Lower leg skin (tissue), 3 donors: ENCODE measurements at regions not wholly inside any gene's neighbourhood (a gene's known extent, or its start where the extent isn't known, plus 50 kb on each side); places are given as distances from the start of the nearest gene placed in this dataset.

Source experiments
- POLR2A ChIP-seq, 2 donors: fragments of 450-650 bp; IDR thresholded peaks; one replicate each; pipeline ENCODE4 v1.6.1; 2016 to 2017; ENCODE audit warnings: antibody characterized with exemption in 2 of 2, mild to moderate bottlenecking in 1 of 2, moderate library complexity in 1 of 2
- TF ChIP-seq, protein P1 (sequence below), 3 donors: fragments of 450-650 bp; IDR thresholded peaks; one replicate each; pipeline ENCODE4 v1.5.1; 2016; ENCODE audit warnings: antibody characterized with exemption in 3 of 3, mild to moderate bottlenecking in 3 of 3, moderate library complexity in 2 of 3

DNA sequence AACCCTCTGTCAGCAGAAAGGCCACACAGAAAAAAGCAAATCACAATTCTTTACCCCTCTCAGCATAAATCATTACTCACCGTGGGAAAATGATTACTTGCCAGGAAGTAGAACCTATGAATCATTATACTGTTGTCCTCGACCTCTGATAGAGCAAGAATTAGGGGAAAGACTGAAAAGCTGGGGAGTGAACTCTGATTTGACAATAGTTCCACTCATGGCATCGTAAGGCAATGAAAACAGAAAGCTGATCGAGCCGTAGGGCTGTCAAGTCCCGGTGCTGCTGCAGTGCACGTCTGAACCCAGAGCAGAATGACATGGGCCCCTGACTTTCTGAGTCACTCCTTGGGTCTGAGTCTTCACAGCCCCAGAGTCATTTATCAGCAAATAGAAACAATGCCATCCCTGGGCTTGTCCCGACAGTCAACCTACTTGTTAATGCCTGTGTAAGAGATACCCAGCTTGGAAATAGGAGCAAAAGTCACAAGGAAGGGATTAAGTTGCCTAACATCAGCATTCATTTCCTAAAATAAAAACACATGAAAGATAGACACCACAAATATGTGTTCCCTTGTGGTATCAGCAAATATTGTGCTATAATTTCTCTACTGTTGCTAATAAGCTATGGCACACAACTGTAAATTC is 224.8 kb upstream of the MARCKS start:
- TF ChIP-seq, protein P1, sequence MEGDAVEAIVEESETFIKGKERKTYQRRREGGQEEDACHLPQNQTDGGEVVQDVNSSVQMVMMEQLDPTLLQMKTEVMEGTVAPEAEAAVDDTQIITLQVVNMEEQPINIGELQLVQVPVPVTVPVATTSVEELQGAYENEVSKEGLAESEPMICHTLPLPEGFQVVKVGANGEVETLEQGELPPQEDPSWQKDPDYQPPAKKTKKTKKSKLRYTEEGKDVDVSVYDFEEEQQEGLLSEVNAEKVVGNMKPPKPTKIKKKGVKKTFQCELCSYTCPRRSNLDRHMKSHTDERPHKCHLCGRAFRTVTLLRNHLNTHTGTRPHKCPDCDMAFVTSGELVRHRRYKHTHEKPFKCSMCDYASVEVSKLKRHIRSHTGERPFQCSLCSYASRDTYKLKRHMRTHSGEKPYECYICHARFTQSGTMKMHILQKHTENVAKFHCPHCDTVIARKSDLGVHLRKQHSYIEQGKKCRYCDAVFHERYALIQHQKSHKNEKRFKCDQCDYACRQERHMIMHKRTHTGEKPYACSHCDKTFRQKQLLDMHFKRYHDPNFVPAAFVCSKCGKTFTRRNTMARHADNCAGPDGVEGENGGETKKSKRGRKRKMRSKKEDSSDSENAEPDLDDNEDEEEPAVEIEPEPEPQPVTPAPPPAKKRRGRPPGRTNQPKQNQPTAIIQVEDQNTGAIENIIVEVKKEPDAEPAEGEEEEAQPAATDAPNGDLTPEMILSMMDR (IDR thresholded peaks at IDR 0.05), result no peak
- no peak for TF ChIP-seq POLR2A (IDR thresholded peaks at IDR 0.05)
